Psoas muscle (tissue), 7 donors: ENCODE measurements at regions not wholly inside any gene's neighbourhood (a gene's known extent, or its start where the extent isn't known, plus 50 kb on each side); places are given as distances from the start of the nearest gene placed in this dataset.

ENCODE experiments used
- ATAC-seq, 4 donors: fragments of 200-7000 bp; cut with Tn5 transposase; one replicate each; pipeline ENCODE4 v1.9.1; 2020; ENCODE audit warnings: moderate library complexity in 3 of 4, mild to moderate bottlenecking in 2 of 4
- DNase-seq, 2 donors: peaks; one replicate each; pipeline ENCODE4 v3.0.0-alpha.2; 2020
- H3K27ac ChIP-seq: fragments of 200-600 bp; one replicate; pipeline ENCODE4 v1.8.0; 2022
- H3K27me3 ChIP-seq, 3 donors: fragments of 200-600 bp in 1 of 3; one replicate each; pipeline versions ENCODE4 v1.6.1 to v1.8.0; 2013 to 2022; ENCODE audit warnings: low read length in 2 of 3, mild to moderate bottlenecking in 2 of 3, moderate library complexity in 1 of 3; ENCODE audit not compliant: insufficient read depth in 3 of 3
- H3K36me3 ChIP-seq, 2 donors: fragments of 200-600 bp in 1 of 2; one replicate each; pipeline versions ENCODE4 v1.6.1 to v1.8.0; 2013 to 2022; ENCODE audit warnings: low read depth in 1 of 2, mild to moderate bottlenecking in 1 of 2, moderate library complexity in 1 of 2; ENCODE audit not compliant: insufficient read depth in 1 of 2
- H3K4me1 ChIP-seq: fragments of 200-600 bp; one replicate; pipeline ENCODE4 v1.8.0; 2022
- H3K4me3 ChIP-seq: fragments of 200-600 bp; one replicate; pipeline ENCODE4 v1.8.0; 2022; ENCODE audit warnings: mild to moderate bottlenecking
- H3K9me3 ChIP-seq: fragments of 200-600 bp; one replicate; pipeline ENCODE4 v1.8.0; 2022
- whole genome bisulfite sequencing, 3 donors: extraction: QIAGEN DNeasy Blood & Tissue Kit; methylation state at CpG; one replicate each; pipeline versions ENCODE4 v1.1.6 to v1.1.7; 2013; 5-methylcytosine and 5-hydroxymethylcytosine counted together
- intact Hi-C, 2 donors: fragments of 100-400 bp; cut with DNase I; formaldehyde crosslinking; loops; one replicate each; pipeline versions ENCODE4 v1.11.0 to v1.14.2; 2022
- TF ChIP-seq, protein P1 (sequence below): fragments of 200-600 bp; IDR thresholded peaks from one replicate; pipeline ENCODE4 v1.8.0; 2022; ENCODE audit warnings: antibody characterized with exemption
- donor health status: healthy with polysubstance abuse.
- donor health status: DM: no; HTN: no; CAD: no; lungs with moderate emphysema.
- donor health status: Bipolar disorder and iron deficiency.
- donor health status: healthy.
- donor health status: DM: yes; HTN: yes; CAD: no.
- donor health status: DM: no; HTN: no; CAD: no.
- donor health status: DM: yes; HTN: yes; CAD: no.

DNA sequence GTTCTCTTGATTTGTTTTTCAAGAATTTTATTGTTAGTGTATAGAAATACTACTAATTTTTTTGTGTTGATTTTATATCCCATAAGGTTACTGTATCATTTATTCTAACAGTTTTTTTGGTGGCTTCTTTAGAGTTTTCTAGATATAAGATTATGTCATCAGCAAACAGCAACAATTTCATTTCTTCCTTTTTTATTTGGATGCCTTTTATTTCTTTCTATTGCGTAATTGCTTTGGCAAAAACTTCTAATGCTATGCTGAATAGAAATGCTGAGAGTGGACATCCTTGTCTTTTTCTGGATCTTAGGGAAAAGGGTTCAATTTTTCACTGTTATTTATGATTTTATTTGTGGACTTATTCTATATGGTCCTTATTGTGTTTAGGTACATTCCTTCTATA, 298.8 kb downstream of the RPRM start:
- intact Hi-C loops = no loop called here
- Histone ChIP-seq H3K27me3 (no peaks in the 10 kb centered on the region), H3K9me3 (peaks cover 4% of the 10 kb centered on the region), H3K36me3 (no peaks in the 10 kb centered on the region), H3K27ac (no peak overlapping the region), H3K4me1 (no peaks in the 10 kb centered on the region), H3K4me3 (no peak overlapping the region)
- 91 to 99% (median 94%) methylated on average over 1 of the region's 1 CpG for WGBS, 3 donors
- ATAC-seq (no peak), DNase-seq (no peak)
- TF ChIP-seq, protein P1, sequence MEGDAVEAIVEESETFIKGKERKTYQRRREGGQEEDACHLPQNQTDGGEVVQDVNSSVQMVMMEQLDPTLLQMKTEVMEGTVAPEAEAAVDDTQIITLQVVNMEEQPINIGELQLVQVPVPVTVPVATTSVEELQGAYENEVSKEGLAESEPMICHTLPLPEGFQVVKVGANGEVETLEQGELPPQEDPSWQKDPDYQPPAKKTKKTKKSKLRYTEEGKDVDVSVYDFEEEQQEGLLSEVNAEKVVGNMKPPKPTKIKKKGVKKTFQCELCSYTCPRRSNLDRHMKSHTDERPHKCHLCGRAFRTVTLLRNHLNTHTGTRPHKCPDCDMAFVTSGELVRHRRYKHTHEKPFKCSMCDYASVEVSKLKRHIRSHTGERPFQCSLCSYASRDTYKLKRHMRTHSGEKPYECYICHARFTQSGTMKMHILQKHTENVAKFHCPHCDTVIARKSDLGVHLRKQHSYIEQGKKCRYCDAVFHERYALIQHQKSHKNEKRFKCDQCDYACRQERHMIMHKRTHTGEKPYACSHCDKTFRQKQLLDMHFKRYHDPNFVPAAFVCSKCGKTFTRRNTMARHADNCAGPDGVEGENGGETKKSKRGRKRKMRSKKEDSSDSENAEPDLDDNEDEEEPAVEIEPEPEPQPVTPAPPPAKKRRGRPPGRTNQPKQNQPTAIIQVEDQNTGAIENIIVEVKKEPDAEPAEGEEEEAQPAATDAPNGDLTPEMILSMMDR = no peak

DNA sequence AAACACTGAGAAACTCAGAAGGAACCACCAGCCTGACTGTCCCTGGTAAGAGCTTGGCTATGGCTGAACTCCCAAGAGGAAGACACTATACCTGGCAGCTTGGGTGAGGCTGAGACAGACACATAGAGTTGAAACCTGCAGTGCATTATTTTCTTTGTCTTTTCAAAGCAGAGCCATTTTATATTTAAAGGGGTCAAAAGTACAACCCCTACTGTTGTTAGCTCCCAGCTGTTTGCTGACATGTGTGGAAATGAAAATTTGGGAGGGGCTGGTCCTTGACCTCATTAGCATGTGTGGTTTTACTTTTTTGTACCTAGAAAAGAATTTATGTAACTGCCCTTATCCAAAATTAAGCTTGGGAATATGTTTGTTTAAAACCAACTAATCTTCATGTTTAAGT, 309.0 kb downstream of the RPRM start:
- no peak for DNase-seq
- Histone ChIP-seq H3K9me3 (no peaks in the 10 kb centered on the region), H3K36me3 (no peaks in the 10 kb centered on the region), H3K4me3 (no peak overlapping the region), H3K27me3 (no peaks in the 10 kb centered on the region), H3K4me1 (no peaks in the 10 kb centered on the region), H3K27ac (no peak overlapping the region)
- intact Hi-C loops = no loop called here
- TF ChIP-seq, protein P1 = no peak
- no peak for ATAC-seq

DNA sequence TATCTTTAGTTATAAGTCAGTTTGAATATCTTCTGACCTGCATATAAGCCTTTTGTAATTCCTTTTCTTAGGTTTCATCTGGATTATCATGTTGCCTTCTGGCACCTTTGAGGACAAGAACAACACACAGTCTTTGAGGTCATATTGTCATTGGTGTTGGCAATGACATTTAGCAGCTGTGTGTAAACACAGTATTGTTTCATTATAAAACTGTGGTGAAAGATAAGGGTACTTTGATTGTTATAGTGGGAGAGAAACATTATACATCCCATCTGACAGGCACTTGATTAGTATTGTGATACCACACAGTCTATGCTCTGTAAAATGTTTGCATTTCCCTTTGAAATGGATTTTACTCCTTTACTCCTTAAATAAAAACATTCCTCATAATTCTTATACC, 313.5 kb downstream of the RPRM start:
- no peak for ATAC-seq
- H3K9me3 ChIP-seq = no peaks in the 10 kb centered on the region
- intact Hi-C loops = no loop called here

DNA sequence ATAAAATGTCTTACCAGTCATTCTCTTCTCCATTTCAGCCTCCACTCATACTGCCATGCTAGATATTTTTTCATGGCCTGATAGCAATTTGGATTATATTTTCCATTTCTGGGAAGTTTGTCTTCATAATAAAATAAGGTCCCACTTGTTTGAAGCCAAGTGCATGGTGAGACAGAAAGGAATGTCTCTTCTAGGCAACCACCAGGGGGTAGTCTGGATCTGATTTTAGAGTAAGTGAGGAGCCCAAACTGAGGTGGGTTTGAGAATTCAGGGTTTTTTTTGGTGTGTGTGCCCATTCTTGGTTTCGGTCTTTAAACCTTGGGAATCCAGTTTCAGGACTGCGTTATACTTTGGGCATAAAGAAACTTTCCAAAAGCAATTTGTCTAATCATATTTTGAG, 315.5 kb downstream of the RPRM start:
- Histone ChIP-seq H3K9me3 (no peaks in the 10 kb centered on the region), H3K4me3 (no peak overlapping the region), H3K27me3 (no peaks in the 10 kb centered on the region), H3K27ac (no peak overlapping the region), H3K4me1 (no peaks in the 10 kb centered on the region), H3K36me3 (no peaks in the 10 kb centered on the region)
- TF ChIP-seq, protein P1 = peak; percentile 23
- intact Hi-C loops = no loop called here
- WGBS, 3 donors = 40 to 46% (median 46%) methylated on average over 2 of the region's 2 CpGs
- no peak for ATAC-seq
- DNase-seq = no peak

More for the DNA sequence above, 313.5 kb downstream of the RPRM start:
- Histone ChIP-seq H3K4me1 (no peaks in the 10 kb centered on the region), H3K4me3 (no peak overlapping the region), H3K27ac (no peak overlapping the region), H3K27me3 (no peaks in the 10 kb centered on the region), H3K36me3 (no peaks in the 10 kb centered on the region)
- DNase-seq = no peak
- TF ChIP-seq, protein P1 = no peak

DNA sequence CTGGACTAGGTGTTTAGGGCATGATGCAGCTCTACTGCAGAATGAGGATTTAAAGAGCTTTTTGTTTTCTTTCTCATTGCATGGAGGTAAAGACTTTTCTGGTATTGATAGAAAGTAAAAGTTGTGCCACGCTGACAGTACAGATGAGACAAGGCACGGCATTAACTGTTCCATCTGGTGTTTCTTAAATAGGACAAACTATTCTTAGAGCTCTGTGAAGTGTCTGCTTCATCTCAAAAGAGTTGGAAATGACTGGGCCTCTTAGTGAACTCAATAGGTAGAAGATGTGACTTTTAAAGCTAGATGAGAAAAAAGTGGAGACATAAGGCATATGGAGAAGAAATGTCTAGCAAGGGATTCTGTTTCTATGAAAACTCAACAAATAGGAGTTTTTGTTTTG, 321.8 kb downstream of the RPRM start:
- peak in 2 of 4 donors; percentile 57 to 70 for ATAC-seq
- intact Hi-C loops = no loop called here
- Histone ChIP-seq H3K4me3 (no peak overlapping the region), H3K36me3 (no peaks in the 10 kb centered on the region), H3K4me1 (no peaks in the 10 kb centered on the region), H3K9me3 (no peaks in the 10 kb centered on the region), H3K27me3 (no peaks in the 10 kb centered on the region), H3K27ac (no peak overlapping the region)
- WGBS, 3 donors = 63 to 82% (median 71%) methylated on average over 2 of the region's 2 CpGs
- TF ChIP-seq, protein P1 = no peak
- DNase-seq = no peak
